ENCODE measurements at regions not wholly inside any gene's neighbourhood (a gene's known extent, or its start where the extent isn't known, plus 50 kb on each side); places are given as distances from the start of the nearest gene placed in this dataset.
"Not testable (repeated sequence)": the region's sequence is repeated elsewhere in the genome, so short reads cannot be mapped to it uniquely, and the experiment has no call there.

DNA sequence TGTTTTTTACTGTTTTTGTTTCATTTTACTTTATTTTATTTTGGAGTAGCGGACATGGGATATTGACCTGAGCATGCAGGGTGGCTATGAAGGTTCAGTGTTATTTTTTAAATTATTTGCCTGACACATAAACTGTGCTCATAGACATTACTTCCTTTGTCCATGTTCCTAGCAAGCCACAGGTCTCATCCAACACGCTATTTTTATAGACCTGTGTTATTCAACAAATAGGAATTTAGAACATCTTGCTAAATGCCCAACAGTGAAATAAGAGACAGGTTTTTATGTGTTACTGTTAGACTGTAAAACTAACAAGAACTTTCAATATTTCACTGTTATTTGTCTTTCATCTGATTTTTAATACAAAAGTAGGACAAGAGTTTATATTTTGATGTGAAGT is 756.4 kb downstream of the KCNT2 start:
- DNase-seq (no peak), ATAC-seq (no peak)
- no peaks in the 10 kb centered on the region for H3K4me1 ChIP-seq
- WGBS, 4 donors: 76 to 86% (median 81%) methylated on average over 2 of the region's 2 CpGs
- no peak overlapping the region for H3K27ac ChIP-seq
- intact Hi-C loops (cut with DNase I): no loop called here
- H3K36me3 ChIP-seq: no peaks in the 10 kb centered on the region
- no peaks in the 10 kb centered on the region for H3K27me3 ChIP-seq
- no peak for TF ChIP-seq POLR2A (IDR thresholded peaks at IDR 0.05)
- TF ChIP-seq, protein P1, sequence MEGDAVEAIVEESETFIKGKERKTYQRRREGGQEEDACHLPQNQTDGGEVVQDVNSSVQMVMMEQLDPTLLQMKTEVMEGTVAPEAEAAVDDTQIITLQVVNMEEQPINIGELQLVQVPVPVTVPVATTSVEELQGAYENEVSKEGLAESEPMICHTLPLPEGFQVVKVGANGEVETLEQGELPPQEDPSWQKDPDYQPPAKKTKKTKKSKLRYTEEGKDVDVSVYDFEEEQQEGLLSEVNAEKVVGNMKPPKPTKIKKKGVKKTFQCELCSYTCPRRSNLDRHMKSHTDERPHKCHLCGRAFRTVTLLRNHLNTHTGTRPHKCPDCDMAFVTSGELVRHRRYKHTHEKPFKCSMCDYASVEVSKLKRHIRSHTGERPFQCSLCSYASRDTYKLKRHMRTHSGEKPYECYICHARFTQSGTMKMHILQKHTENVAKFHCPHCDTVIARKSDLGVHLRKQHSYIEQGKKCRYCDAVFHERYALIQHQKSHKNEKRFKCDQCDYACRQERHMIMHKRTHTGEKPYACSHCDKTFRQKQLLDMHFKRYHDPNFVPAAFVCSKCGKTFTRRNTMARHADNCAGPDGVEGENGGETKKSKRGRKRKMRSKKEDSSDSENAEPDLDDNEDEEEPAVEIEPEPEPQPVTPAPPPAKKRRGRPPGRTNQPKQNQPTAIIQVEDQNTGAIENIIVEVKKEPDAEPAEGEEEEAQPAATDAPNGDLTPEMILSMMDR (IDR thresholded peaks at IDR 0.05): no peak
- H3K9me3 ChIP-seq: no peaks in the 10 kb centered on the region
- H3K4me3 ChIP-seq: no peak overlapping the region

DNA sequence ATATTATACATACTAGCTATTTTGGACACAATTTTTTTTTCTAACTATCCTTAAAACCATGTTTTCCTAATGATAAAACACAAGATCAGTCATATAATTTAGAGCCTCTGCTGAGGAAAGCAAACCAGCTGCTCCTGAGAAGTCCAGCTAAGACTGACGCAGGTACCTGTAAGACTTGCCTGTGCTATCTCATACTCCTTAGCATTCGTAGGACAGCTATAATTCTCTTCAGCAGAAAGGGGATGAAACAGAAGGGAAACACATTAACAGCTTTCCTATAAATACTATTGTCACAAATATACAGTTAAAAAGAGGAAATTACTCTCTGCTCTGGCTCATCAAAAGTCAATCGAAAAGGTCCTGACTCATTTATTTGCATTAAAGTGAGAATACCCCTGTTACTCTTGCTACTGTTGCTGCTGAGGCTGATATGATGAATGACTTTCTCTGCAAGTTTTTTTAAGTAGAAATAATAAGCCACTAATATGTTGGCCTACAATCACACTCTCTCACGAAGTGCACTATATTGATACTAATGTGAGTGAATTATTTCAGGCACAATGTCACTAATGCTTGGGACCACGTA is 757.1 kb downstream of the KCNT2 start:
- H3K27ac ChIP-seq: no peak overlapping the region
- WGBS, 4 donors: 60 to 65% (median 62%) methylated on average over 5 of the region's 5 CpGs
- no peaks in the 10 kb centered on the region for H3K9me3 ChIP-seq
- no peak overlapping the region for H3K4me3 ChIP-seq
- H3K4me1 ChIP-seq: no peaks in the 10 kb centered on the region
- H3K36me3 ChIP-seq: no peaks in the 10 kb centered on the region
- ATAC-seq: no peak
- intact Hi-C loops (cut with DNase I): no loop called here
- TF ChIP-seq, protein P1 (IDR thresholded peaks at IDR 0.05): no peak
- no peak for TF ChIP-seq POLR2A (IDR thresholded peaks at IDR 0.05)
- H3K27me3 ChIP-seq: no peaks in the 10 kb centered on the region
- DNase-seq: no peak

DNA sequence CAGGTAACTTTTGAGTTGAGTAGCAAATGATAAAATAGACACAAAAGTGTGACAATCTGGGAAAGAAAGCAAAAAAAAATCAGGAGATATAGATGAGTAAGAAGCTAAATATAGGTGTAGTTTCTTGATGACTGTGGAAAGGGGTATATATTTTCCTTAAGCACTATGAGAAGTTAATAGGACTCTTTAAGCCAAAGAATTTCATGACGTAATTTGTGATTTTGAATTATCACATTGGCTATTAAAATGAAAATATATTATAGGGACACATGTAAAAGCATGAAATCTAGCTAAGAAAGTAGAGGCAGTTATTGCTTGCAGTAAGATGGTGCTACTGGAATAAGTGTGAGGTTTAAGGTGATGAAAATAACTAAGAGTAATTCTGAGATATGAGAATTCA is 759.1 kb downstream of the KCNT2 start:
- Histone ChIP-seq H3K9me3 (no peaks in the 10 kb centered on the region), H3K4me1 (no peaks in the 10 kb centered on the region), H3K4me3 (no peak overlapping the region), H3K27me3 (no peaks in the 10 kb centered on the region), H3K36me3 (no peaks in the 10 kb centered on the region), H3K27ac (no peak overlapping the region)
- intact Hi-C loops (cut with DNase I): no loop called here
- ATAC-seq: no peak
- WGBS, 4 donors: 0 to 66% (median 0%) methylated on average over 1 of the region's 1 CpG
- TF ChIP-seq, protein P1 (IDR thresholded peaks at IDR 0.05): no peak
- no peak for TF ChIP-seq POLR2A (IDR thresholded peaks at IDR 0.05)
- DNase-seq: no peak

DNA sequence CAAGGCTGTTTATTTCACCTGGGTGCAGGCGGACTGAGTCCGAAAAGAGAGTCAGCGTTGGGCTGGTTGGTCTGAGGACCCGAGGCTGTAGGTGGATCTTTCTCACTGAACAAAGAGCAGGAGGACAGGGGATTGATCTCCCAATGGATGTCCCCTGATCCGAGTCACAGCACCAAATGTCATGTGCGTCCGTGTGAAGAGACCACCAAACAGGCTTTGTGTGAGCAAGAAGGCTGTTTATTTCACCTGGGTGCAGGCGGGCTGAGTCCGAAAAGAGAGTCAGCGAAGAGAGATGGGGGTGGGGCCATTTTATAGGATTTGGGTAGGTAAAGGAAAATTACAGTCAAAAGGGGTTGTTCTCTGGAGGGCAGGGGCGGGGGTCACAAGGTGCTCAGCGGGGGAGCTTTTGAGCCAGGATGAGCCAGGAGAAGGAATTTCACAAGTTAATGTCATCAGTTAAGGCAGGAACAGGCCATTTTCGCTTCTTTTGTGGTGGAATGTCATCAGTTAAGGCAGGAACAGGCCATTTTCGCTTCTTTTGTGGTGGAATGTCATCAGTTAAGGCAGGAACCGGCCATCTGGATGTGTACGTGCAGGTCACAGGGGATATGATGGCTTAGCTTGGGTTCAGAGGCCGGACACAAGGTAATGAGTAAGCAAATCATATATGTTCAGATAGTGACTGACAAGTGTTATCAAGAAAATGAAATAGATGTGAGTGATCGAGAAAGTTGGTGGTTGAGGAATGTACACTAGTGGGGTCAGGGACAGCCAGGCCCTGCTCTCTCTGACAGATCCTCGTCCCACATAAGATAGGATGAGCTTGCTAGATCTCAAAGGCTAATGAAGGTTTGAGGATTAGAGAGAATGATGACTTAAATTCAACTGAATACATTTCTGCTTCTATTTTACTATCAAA is 760.0 kb downstream of the KCNT2 start:
- H3K4me1 ChIP-seq; H3K9me3 ChIP-seq; H3K27me3 ChIP-seq; DNase-seq; H3K36me3 ChIP-seq; H3K27ac ChIP-seq; H3K4me3 ChIP-seq; ATAC-seq; intact Hi-C loops (cut with DNase I): not testable (repeated sequence)
- 45 to 49% (median 47%) methylated on average over 19 of the region's 19 CpGs for WGBS, 4 donors

Measured in heart left ventricle (tissue), 16 donors.